GM18517 (cell line): ENCODE measurements at regions not wholly inside any gene's neighbourhood (a gene's known extent, or its start where the extent isn't known, plus 50 kb on each side); places are given as distances from the start of the nearest gene placed in this dataset.

ENCODE experiments used
- ATAC-seq: cut with Tn5 transposase; IDR thresholded peaks from one replicate; pipeline ENCODE4 v1.9.1; 2021; ENCODE audit warnings: mild to moderate bottlenecking, moderate library complexity; ENCODE audit not compliant: unreplicated experiment

DNA sequence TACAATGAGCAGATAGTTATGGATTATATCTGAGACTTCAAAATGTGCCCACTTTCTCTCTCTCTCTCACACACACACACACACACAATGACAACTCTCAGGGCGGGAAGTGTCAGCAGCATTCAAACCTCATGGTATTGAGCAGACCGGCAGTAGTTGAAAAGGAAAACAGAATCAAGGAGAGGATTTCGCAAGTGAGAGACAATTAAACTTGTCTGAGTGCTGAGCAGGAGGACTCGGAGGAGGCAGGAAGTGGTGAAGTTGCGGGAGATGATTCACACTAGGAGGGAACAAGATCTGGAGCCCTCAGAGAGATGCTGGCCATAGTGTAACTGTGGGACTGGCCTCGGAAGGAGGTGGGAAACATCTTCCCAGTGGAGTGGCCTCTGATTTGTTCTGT is 353.1 kb downstream of the EFNB2 start:
- ATAC-seq: no peak

DNA sequence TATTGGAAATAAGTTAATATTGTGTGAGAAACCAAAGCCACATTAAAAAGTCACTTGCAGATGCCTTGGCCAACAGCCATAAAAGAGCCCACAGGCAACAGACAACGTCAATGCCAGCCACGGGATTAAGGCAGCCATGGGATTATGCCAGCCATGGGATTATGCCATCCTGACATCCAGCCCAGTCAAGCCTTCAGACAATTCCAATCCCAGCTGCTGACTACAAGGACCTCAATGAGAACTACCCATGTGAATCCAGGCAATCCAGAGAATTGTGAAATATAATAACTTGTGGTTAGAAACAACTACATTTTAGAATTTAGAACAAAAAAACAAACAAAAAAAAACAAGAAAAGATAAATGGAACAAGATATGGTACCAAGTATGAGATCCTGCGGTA is 356.6 kb downstream of the EFNB2 start:
- ATAC-seq: no peak

DNA sequence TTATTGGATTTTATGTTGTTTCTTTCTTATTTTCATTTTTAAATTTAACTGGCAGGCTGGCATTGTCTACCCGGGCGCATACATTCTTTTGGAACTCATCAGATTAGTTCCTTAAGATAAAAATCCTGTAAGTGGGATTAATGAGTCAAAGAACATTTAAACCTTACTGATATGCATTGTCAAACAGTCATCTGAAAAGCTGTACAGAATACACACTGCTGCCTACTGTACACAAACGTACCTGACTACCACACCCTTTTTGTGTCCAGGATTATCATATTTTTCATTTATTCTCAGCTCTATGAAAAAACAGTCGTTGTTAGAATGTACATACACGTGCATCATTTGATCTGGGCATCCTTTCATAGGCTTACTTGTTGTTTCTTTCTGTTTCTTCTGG is 358.3 kb downstream of the EFNB2 start:
- no peak for ATAC-seq

DNA sequence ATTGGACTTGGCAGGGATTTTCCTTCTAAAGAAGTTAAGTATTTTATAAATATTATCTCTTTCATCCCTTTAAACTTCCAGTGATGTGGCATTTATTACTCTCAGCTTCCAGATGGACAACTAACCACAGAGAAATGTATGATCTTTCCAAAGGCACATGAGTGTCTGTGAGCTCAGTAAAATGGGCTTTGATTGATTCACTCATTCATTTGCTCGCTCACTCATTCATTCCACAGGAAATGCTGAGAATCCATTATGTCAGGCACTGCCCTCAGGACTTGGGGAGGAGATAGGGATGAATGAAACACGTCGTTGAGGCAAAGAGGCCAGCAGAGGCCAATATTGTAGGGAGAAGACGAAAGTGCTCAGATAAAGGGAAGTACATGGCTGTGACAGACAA is 359.3 kb downstream of the EFNB2 start:
- ATAC-seq: no peak

DNA sequence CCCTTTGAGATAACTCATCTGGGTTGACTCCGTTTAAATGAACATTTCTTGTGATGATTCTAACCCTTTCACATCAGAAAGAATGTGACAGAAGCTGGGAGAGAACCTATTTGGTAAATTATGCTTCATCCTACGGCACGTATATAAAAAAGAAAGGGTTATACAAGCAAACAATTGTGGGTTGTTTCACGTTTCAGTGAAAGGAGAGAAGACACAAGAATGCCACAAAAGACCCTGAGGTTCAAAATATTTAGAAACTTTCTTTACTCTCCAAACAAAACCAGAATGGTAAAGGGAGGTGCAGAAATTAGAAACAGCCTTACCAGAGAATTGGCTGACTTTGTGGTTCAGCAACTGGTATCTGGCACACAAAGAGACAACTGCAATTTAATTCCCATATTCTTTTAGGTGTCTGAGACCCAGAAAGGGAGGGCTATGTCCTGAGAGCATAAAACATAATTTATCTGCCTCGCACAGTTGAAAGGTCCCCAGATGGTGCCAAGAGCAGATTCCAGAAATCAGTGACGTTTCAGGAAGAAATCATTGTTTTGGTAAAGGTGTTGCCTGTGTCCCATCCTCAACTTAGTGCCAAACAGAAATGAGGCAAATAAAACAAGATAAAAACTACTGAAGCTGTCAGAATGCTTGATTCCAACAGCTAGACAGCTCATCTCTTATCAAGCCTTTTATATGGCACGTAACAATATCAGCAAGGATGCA is 361.4 kb downstream of the EFNB2 start:
- ATAC-seq: no peak

DNA sequence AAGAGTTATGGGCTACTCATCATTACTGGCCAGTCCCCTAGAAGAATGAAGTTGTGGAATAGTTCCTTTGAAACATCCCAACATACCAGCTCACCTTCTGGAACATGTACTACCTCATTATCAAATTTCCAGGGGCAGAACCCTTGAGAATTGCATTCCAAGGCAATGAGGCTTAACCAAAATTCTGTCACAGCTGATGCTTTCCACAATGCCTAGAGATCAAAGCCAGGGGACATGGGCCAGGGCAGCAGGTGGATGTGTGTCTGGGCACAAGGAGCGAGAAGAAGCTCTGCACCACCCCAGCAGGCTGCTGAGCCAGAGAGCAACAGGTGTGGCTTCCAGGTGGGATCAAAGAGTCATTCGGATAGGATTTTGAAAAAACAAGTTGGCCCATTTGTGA is 362.1 kb downstream of the EFNB2 start:
- ATAC-seq: no peak

DNA sequence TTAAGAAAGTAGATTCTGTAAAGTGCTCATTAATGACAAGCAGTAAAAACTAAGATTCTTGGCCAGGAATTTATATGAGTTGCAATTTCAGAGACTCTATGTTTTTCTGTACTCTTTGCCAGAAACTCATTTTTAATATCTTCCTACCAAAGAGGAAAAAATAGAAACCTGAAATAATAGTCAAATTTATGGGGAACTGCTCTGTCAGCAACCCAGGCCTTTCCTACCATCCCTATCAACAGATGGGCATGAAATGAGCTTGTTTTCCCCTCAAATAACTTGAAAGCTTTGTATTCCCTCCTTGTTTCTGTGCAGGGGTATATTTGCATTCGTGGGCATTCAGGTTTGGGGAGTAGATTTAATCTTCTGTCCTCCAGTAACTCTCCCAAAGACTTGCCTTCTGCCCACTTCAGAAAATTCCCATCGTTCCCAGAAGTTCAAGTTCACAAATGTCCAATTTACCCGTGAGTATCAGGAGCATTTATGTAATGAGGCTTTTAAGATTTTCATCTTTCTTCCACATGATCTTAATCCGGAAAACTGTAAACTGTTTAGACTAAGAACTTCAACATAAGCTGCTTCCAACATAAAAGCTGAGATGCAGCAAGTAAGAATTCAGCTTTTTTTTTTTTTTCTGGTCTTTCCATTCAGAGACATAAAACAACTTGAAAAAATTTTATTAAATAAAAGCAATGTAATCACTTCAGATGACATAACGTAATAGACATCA is 363.1 kb downstream of the EFNB2 start:
- no peak for ATAC-seq

DNA sequence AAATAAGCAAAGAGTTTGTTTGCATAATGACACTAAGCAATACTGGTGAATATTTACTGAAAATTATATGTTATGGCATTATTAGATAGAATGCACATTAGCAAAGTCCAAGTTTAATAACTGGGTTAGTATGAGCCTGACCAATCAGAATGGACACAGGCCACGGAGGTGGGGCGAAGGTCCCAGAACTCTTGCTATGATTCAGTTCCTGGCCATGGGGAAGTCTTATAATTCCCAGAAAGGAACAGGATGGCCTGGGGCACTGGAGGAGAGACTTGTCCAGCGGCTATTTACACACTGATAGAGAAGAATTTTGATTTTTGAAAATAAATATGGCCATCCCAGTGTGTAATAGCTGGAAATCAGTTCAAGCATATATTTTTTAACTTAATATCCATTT is 372.0 kb downstream of the EFNB2 start:
- ATAC-seq: no peak

DNA sequence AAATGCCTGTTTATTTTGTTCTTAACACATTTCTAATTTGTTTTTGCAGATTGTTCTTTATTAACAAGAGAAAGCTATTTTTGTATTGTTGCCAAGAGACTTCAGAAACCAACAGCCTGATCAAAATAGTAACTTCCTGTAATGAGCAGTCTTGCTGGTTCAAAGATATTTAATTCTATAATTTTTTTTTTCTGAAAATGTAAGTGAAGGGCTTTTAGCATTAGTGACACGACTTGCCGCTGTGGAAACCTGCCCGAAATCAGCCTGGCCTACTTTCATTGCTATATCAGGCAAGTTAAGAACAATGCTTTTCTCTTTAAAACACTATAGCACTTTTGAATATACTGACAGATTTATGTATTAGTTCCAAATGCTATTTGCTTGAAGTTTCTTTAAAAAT is 374.3 kb downstream of the EFNB2 start:
- no peak for ATAC-seq

DNA sequence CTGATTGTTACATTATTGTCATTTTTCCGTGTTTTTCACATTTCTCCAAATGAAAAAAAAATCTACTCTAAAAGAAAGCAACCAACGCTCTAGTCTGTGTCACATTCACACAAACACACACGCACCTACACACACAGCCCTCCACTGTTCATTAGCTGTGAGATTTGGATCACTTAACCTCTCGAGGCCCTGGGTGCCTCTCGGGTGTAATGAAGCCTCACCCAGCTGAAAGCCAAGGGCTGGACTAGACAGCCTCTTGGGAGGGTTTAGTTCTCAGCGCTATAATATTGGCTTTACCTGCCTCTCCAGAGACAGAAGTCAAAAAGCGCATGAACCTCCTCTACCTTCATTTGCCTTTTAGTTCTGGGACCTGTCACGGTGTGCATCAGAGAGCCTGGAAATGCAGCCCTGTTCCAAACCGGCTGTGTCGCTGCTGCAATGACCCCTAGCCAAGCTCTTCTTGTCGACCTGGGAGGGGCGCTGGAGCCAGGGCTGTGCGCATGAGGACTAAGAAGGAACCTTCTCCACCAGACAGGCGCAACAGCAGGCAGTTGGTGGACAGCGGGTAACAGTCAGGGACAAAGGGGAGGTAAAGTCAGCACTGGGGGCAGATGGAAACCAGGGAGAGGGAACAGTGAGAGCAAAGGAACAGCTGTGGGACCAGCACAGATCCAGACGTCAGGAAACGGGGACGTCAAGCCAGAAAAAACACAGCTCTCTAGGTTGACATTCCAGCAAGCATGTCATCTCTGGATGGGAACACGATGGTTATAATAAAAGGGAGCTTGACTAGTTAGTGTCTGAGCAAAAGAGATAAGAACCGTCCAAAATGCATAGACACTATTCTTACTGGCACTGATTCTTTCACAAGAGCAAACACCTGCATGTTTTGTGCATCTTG is 375.9 kb downstream of the EFNB2 start:
- ATAC-seq: no peak

DNA sequence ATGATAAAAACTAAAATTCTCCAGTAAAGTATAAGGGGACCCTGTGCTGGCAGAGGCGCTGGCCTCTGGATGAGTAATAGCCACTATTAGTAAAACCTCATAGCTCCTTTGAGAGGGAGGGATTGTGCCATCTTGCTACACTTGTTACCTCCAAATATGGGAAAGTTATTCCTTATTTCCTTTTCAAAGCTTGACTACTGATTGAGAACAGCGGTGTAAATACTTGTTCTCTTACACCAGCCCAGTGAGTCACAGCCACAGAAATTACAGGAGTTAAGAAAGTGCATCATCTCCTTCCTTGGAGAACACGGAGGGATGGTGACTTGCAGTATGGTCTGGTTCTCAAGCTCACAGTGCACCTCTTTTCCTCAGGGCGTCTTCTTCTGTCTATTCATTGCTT is 379.0 kb downstream of the EFNB2 start:
- ATAC-seq: no peak

DNA sequence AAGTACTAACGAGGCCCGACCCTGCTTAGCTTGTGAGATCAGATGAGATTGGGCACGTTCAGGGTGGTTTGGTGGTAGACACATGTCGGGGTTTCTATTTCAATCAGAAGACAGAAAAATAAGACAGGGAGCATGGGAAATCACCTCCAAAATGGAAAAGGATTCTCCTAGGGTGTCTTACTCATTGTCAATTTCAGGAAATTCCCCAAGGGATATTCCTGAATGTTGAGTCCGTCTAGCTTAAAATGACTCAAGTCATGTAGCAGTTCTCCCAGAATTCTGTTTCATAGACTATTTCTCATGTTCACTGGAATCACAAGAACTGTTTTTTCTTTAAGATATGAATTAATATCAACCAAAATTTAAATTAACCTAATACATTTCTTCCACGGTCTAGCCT is 380.1 kb downstream of the EFNB2 start:
- no peak for ATAC-seq

DNA sequence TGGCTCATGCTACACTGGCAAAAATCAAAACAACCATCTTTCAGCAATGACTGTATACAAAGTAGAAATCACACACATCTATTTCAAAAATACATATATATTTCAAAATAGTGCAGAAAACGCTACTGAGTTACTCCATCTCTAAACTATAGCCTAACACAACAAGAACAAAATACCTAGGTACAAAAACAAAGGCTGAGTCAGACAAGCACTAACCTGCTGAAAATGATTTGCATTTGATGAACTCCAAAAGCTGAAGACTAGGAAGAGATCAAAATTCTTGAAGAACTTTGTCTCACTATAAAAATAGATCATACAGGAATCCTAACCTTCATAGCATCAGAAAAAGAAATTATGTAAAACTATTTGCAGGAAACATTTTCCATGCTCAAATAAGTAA is 381.6 kb downstream of the EFNB2 start:
- no peak for ATAC-seq

DNA sequence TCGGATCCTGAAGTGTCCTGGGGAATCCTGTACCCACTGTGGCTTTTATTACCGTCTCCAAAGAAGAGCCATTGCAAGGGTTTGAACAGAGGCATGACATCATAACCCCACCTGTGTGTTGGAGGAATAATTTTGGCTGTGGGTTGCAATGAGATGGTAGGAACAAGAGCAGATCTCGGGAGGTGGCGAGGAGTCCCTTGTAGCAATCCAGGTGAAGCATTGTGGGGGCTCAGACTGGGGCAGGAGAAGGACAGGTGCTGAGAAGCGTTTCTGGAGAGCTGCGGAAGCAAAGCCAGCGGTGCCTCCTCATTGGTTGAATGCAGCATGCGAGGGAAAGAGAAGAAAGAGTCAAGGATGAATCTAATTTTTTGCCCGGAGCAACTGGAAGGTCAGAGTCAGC is 382.4 kb downstream of the EFNB2 start:
- no peak for ATAC-seq

DNA sequence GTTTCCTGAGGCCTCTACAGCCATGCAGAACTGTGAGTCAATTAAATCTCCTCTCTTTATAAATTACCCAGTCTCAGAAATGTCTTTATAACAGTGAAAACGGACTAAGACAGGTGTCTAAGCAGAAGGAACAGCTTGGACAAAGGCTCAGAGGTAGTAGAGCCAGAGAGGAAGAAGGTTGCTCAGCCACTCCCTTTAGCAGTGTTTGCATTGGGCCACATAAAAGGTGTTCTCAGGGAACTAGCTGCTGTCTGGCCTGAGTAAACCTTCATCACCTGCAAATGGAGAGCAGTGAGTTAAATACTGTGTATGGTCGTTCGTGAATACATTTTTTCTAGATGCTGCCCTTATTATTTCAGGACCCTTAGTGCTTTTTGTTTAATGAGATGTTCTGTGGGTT is 383.4 kb downstream of the EFNB2 start:
- no peak for ATAC-seq

DNA sequence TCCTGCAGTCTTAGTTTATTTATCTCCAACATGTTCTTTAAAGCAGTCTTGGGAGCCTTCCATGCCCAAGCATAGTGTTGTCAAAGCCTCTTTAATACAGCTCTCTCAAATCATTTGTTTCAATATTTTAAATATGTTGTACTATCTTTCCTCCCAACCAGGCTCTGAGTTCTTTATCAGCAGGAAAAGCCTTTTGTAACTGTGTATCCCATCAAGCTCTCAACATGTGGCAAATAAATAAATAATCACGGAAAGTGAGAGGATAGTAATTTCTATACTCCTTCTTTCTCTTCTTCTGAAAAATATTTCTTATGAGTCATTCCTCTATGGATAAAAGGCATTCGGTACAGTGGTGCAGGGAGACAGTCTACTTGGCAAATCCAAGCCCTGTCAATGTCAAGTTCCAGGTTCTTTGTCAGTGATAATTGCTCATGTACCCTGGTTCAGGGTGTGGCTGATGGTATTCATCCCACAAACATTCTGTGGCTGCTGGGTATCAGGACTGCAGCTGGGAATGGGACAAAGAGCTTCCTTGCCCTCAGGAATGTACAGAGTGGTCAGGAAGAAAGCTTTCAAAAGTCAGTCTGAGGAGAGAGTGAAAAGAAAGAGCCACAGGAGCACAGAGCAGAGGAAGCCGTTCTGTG is 384.3 kb downstream of the EFNB2 start:
- no peak for ATAC-seq

DNA sequence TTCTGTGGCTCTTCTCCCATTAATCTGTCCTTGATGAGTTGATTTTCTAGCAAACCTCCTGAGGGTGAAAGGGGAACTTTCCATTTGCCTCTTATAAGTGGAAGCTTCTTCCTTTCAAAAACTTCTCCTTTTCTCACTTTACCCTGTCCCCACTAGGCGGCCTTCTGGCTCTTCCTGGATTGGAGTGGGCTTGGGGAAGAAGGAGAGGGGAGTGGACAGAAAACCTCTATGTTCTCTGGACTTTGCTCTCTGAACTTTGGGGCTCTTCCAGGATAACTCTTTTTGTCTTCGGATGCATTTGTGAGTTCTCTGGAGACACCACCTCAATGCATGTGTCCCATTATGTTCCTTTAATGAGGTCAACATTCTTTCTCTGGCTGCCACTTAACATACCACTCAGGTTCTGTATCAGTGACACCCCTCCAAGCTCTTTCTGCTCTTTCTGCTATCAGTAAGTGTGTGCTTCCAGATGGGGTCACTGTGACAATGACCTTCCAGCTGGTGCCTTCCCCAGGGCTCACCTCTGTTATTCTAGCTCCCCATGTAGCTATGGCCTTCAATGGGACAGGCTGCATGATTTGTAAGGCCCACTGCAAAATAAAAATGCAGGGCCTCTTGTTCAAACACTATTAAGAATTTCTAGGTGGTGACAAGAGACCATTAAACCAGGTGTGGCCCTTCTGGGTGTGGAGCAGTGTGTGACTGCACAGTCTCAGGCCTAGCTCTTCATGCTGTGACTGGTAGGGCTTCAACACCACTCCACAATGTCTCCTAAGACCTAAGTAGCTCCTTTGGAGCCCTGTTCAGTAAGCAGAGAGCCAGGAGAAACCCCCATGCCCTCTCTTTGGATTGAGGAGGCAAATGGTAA is 389.2 kb downstream of the EFNB2 start:
- no peak for ATAC-seq

DNA sequence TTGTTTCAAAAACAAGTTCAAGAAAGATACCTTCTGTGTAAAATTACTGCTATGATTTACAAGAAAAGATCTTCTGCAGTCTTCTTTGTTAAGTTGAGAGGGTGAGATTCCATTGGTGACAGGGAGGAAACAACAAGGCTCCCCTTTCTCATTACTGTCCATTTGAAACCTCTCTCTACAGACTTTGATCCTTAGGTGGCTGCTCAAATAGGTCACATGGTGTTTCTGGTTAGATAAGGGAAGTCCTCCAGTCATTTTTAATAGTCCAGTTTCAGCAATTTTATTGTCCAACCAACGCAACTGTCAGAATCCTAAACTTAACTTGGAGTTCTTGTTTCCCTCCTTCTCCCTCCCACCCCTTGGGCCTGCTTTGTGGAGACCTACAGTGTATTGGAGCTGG is 390.4 kb downstream of the EFNB2 start:
- ATAC-seq: no peak

DNA sequence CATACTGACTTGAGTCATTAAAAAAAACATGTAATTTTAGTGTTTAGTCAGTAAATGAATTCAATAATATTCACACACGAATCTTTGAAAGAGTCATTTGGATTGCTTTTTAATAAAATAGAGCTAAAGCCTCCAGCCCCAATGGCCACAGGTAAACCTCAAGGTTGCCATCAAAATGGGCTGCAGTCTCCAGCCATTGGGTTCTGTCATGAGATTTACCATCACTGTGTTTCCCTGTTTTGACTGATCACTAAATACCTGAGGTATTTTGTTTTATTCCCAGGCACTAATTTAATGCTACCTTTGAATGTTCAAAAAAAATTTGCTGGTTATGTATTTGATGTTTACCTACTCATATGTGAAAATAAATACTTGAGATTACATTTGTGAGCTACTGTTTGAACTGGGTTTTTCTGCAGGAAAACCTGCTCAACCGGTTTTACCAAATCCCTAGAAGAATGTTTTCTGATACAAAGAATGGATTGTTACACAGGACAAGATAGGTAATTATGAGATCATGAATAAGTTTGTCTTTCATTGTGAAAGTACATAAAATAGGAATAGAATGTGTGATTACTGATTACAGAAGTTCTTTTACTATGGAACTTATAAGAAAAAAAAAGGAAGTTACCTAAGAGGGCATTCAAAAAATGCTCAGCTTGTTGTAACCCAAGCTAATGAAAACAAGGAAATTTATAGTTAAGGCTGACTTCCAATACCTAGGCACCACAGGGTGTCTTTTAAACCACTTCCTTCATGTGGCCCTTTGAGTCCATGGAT is 391.3 kb downstream of the EFNB2 start:
- no peak for ATAC-seq

DNA sequence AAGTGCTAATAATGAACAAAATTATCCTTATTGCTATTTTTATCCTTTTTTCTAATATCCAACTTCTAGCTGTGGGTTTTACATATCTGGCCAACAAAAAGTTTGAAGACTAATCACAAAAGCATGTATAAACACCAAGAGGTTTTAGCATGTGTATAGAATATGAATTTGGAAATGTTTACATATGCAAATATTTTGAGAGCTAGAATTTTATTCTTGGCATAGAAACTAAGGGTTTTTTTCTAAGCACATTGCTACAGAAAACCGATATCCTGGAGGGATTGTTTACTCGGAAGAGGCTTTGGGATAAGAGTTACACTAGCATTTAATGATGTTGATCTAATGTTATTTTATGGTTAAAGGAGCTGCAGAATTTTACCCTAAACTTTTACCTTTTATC is 392.1 kb downstream of the EFNB2 start:
- ATAC-seq: no peak
